ENCODE measurements at regions not wholly inside any gene's neighbourhood (a gene's known extent, or its start where the extent isn't known, plus 50 kb on each side); places are given as distances from the start of the nearest gene placed in this dataset.

GRCh38 chr2:58427572-58428095, 186.5 kb upstream of the FANCL start:
- no peaks in the 10 kb centered on the region for H3K4me1 ChIP-seq
- no peaks in the 10 kb centered on the region for H3K36me3 ChIP-seq
- no peak for TF ChIP-seq POLR2A (IDR thresholded peaks at IDR 0.05)
- no peak for TF ChIP-seq CTCF (IDR thresholded peaks at IDR 0.05)
- TF ChIP-seq POLR2AphosphoS5 (IDR thresholded peaks at IDR 0.05): no peak
- H3K27ac ChIP-seq: peak overlapping the region; percentile 26 to 82
- intact Hi-C loops (cut with DNase I; ENCODE audit: low total_unique reads): no loop called here
- H3K9me3 ChIP-seq: no peaks in the 10 kb centered on the region
- peak overlapping the region; percentile 22 to 71 (median 58) for H3K4me3 ChIP-seq
- DNase-seq (ENCODE audit: low spot score in 2 of 2): no peak
- no peaks in the 10 kb centered on the region for H3K27me3 ChIP-seq

GRCh38 chr2:58425368-58425767, 184.2 kb upstream of the FANCL start:
- Histone ChIP-seq H3K36me3 (no peaks in the 10 kb centered on the region), H3K27ac (no peak overlapping the region), H3K4me3 (no peak overlapping the region), H3K27me3 (no peaks in the 10 kb centered on the region), H3K4me1 (no peaks in the 10 kb centered on the region), H3K9me3 (no peaks in the 10 kb centered on the region)
- intact Hi-C loops (cut with DNase I; ENCODE audit: low total_unique reads): no loop called here
- TF ChIP-seq CTCF (IDR thresholded peaks at IDR 0.05) (no peak), POLR2AphosphoS5 (IDR thresholded peaks at IDR 0.05) (no peak), POLR2A (IDR thresholded peaks at IDR 0.05) (no peak)
- no peak for DNase-seq (ENCODE audit: low spot score in 2 of 2)

- H3K4me3 ChIP-seq: no peak overlapping the region
- no peaks in the 10 kb centered on the region for H3K4me1 ChIP-seq
- no peaks in the 10 kb centered on the region for H3K27me3 ChIP-seq
- TF ChIP-seq POLR2AphosphoS5 (IDR thresholded peaks at IDR 0.05) (no peak), POLR2A (IDR thresholded peaks at IDR 0.05) (no peak), CTCF (IDR thresholded peaks at IDR 0.05) (no peak)
- intact Hi-C loops (cut with DNase I; ENCODE audit: low total_unique reads): no loop called here
- DNase-seq (ENCODE audit: low spot score in 2 of 2): no peak
- no peaks in the 10 kb centered on the region for H3K36me3 ChIP-seq
- H3K27ac ChIP-seq: no peak overlapping the region
- H3K9me3 ChIP-seq: no peaks in the 10 kb centered on the region
Measured at GRCh38 chr2:58419983-58420382, 178.9 kb upstream of the FANCL start.

DNA sequence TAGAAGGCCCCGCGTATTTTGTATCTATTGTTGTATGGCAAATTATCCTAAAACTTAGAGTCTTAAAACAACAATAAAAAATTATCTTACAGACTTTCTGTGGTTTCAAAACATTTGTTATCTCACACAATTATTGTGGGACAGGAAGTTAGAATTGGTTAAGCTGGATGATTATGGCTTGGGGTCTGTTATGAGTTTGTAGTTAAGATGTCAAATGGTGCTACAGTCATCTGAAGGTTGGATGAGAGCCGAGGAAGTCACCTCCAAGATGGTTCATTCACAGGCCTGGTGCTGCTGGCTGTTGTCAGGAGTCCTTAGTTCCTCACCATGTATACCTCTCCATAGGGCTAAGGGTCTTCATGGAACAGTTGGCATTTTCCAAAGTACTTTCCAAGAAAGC, 175.6 kb upstream of the FANCL start:
- Histone ChIP-seq H3K9me3 (no peaks in the 10 kb centered on the region), H3K4me3 (no peak overlapping the region), H3K27ac (no peak overlapping the region), H3K27me3 (no peaks in the 10 kb centered on the region), H3K36me3 (no peaks in the 10 kb centered on the region), H3K4me1 (no peaks in the 10 kb centered on the region)
- TF ChIP-seq POLR2AphosphoS5 (IDR thresholded peaks at IDR 0.05) (no peak), POLR2A (IDR thresholded peaks at IDR 0.05) (no peak), CTCF (IDR thresholded peaks at IDR 0.05) (no peak)
- no peak for DNase-seq (ENCODE audit: low spot score in 2 of 2)
- intact Hi-C loops (cut with DNase I; ENCODE audit: low total_unique reads): no loop called here

DNA sequence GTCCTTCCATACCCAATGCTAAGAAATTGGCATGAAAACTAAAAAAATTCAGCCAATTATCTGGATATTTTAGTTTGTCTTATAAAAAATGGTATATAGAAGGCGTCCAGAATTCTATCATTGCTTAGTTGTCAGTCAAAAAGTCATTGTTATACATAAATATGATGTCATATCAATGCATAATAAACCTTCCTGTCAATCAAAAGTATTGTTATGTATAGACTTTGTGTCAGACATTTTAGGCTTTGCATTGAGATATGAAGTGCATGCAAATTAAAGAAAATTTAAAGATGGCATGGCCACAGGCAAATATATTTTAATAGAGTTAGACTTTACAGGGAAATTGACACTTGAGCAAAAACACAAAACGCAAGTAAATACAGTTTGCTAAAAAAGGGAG, 173.4 kb upstream of the FANCL start:
- DNase-seq (ENCODE audit: low spot score in 2 of 2): no peak
- no peak for TF ChIP-seq POLR2AphosphoS5 (IDR thresholded peaks at IDR 0.05)
- no peak for TF ChIP-seq POLR2A (IDR thresholded peaks at IDR 0.05)
- TF ChIP-seq CTCF (IDR thresholded peaks at IDR 0.05): no peak
- Histone ChIP-seq H3K9me3 (no peaks in the 10 kb centered on the region), H3K4me3 (no peak overlapping the region), H3K4me1 (no peaks in the 10 kb centered on the region), H3K27me3 (no peaks in the 10 kb centered on the region), H3K27ac (no peak overlapping the region), H3K36me3 (no peaks in the 10 kb centered on the region)
- intact Hi-C loops (cut with DNase I; ENCODE audit: low total_unique reads): no loop called here
